Prostate gland (tissue), 2 donors: ENCODE measurements at regions not wholly inside any gene's neighbourhood (a gene's known extent, or its start where the extent isn't known, plus 50 kb on each side); places are given as distances from the start of the nearest gene placed in this dataset.
"Not testable (repeated sequence)": the region's sequence is repeated elsewhere in the genome, so short reads cannot be mapped to it uniquely, and the experiment has no call there.

Experiments
- DNase-seq: peaks from one replicate; pipeline ENCODE4 v3.0.0-alpha.2; 2019; ENCODE audit warnings: low spot score
- H3K27ac ChIP-seq, 2 donors: fragments of 200-600 bp; sonication (generic); 2 replicates each; pipeline ENCODE4 v1.5.1; 2017 to 2019
- H3K27me3 ChIP-seq: fragments of 200-600 bp; sonication (generic); replicated peaks from 2 replicates; pipeline ENCODE4 v1.5.1; 2019; ENCODE audit not compliant: insufficient read depth
- H3K36me3 ChIP-seq, 2 donors: fragments of 200-600 bp; sonication (generic); 1 replicate in 1 of 2; 2 replicates in 1 of 2; pipeline versions ENCODE4 v1.5.1 to v1.8.1; 2017 to 2019
- H3K4me1 ChIP-seq: fragments of 200-600 bp; sonication (generic); replicated peaks from 2 replicates; pipeline ENCODE4 v1.5.1; 2019
- H3K4me3 ChIP-seq, 2 donors: fragments of 200-600 bp; sonication (generic); 2 replicates each; pipeline ENCODE4 v1.5.1; 2017 to 2019
- H3K9me3 ChIP-seq: fragments of 200-600 bp; sonication (generic); 2 replicates; pipeline ENCODE4 v1.5.1; 2017
- CTCF ChIP-seq, 4 experiments: fragments of 200-600 bp in 2 of 4; fragments of 450-650 bp in 2 of 4; sonication (generic) in 2 of 4; IDR thresholded peaks; 1 replicate in 3 of 4; 2 replicates in 1 of 4; pipeline ENCODE4 v1.5.1; 2016 to 2019; ENCODE audit warnings: antibody characterized with exemption in 4 of 4, mild to moderate bottlenecking in 2 of 4, moderate library complexity in 2 of 4
- POLR2A ChIP-seq: fragments of 450-650 bp; IDR thresholded peaks from one replicate; pipeline ENCODE4 v1.6.1; 2016; ENCODE audit warnings: antibody characterized with exemption, mild to moderate bottlenecking
- POLR2AphosphoS5 ChIP-seq: sonication (generic); formaldehyde crosslinking; IDR thresholded peaks from one replicate; pipeline ENCODE4 v1.6.1; 2017; ENCODE audit warnings: antibody characterized with exemption
- WGBS: methylation state at CpG from one replicate; pipeline ENCODE4 v1.1.5; 2018; 5-methylcytosine and 5-hydroxymethylcytosine counted together
- intact Hi-C: fragments of 100-400 bp; cut with DNase I; formaldehyde crosslinking; loops from one replicate; pipeline ENCODE4 v1.14.2; 2022

GRCh38 chr5:18003784-18004183, 369.5 kb downstream of the TAF11L14 start:
- no peaks in the 10 kb centered on the region for H3K27me3 ChIP-seq
- TF ChIP-seq POLR2A = no peak
- H3K4me3 ChIP-seq = no peak overlapping the region
- intact Hi-C loops = no loop called here
- H3K36me3 ChIP-seq = no peaks in the 10 kb centered on the region
- H3K9me3 ChIP-seq = no peaks in the 10 kb centered on the region
- no peaks in the 10 kb centered on the region for H3K4me1 ChIP-seq
- H3K27ac ChIP-seq = no peak overlapping the region
- WGBS = 92% methylated on average over 2 of the region's 2 CpGs
- no peak for DNase-seq

DNA sequence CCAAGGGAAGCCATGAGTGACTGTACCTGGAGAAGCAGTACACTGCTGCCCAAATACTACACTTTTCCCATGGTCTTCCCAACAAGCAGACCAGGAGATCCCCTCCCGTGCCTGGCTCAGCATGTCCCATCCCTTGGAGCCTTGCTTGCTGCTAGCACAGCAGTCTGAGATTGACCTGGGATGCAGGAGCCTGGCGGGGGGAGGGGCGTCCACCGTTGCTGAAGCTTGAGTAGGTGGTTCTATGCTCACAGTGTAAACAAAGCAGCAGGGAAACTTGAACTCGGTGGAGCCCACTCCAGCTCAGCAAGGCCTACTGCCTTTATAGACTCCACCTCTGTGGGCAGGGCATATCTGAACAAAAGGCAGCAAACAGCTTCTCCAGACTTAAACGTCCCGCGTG, 372.0 kb downstream of the TAF11L14 start:
- 81% methylated on average over 8 of the region's 8 CpGs for WGBS
- H3K27ac ChIP-seq, H3K27me3 ChIP-seq, intact Hi-C loops, H3K9me3 ChIP-seq, DNase-seq, H3K4me1 ChIP-seq, H3K4me3 ChIP-seq, H3K36me3 ChIP-seq: not testable (repeated sequence)

- Histone ChIP-seq H3K27me3 (no peaks in the 10 kb centered on the region), H3K4me3 (no peak overlapping the region), H3K9me3 (no peaks in the 10 kb centered on the region), H3K4me1 (no peaks in the 10 kb centered on the region), H3K36me3 (no peaks in the 10 kb centered on the region), H3K27ac (no peak overlapping the region)
- no peak for DNase-seq
- TF ChIP-seq POLR2AphosphoS5 = no peak
- no peak for TF ChIP-seq CTCF (IDR thresholded peaks at IDR 0.05)
- no peak for TF ChIP-seq POLR2A
- intact Hi-C loops = no loop called here
These were observed 374.7 kb downstream of the TAF11L14 start for GRCh38 chr5:18008940-18009339.

DNA sequence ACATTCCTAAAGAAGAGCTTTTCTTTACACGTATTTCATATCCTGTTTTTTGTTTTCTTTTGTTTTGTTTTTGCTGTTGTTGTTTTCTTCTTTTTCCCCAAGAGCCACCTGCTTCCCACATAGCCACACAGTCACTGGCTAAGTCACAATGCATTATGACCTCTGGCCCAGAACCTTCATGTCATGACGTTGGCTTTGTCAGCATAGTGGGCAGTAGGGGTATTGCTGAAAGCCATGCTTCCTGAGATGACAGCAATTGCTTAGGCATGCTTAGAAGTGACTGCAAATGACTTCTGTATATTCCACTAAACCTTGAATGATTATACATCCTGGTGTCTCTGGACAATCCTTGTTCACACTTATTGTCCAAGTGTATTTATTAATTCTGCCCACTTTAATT, 375.8 kb downstream of the TAF11L14 start:
- Histone ChIP-seq H3K27ac (no peak overlapping the region), H3K36me3 (no peaks in the 10 kb centered on the region), H3K4me1 (no peaks in the 10 kb centered on the region), H3K4me3 (no peak overlapping the region), H3K27me3 (no peaks in the 10 kb centered on the region), H3K9me3 (no peaks in the 10 kb centered on the region)
- intact Hi-C loops = no loop called here
- DNase-seq = no peak
- TF ChIP-seq CTCF (IDR thresholded peaks at IDR 0.05) (no peak), POLR2AphosphoS5 (no peak), POLR2A (no peak)
- 49% methylated on average over 2 of the region's 2 CpGs for WGBS

DNA sequence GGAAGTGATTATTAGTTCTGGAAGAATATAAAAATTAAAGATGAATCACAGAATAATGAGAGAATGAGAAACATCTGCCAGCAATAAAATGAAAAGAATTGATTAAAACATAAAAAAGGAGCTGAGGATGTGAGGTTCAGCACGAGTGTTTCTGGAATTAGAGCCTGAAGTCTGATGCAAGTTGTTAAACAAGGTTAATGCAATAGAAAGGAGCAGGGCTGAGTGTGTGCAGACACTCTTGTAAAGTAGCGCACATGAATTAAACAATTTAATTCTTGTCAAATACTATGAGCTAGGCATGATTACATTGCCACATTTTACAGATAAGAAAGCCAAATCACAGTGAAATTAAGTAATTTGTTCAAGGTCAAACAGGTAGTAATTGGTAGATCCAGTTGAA, 384.2 kb downstream of the TAF11L14 start:
- H3K4me1 ChIP-seq = no peaks in the 10 kb centered on the region
- no peaks in the 10 kb centered on the region for H3K9me3 ChIP-seq
- TF ChIP-seq POLR2A = no peak
- TF ChIP-seq POLR2AphosphoS5 = no peak
- H3K4me3 ChIP-seq = no peak overlapping the region
- no peak for DNase-seq
- intact Hi-C loops = no loop called here
- no peaks in the 10 kb centered on the region for H3K36me3 ChIP-seq
- 48% methylated on average over 2 of the region's 2 CpGs for WGBS
- H3K27me3 ChIP-seq = no peaks in the 10 kb centered on the region
- no peak overlapping the region for H3K27ac ChIP-seq

DNA sequence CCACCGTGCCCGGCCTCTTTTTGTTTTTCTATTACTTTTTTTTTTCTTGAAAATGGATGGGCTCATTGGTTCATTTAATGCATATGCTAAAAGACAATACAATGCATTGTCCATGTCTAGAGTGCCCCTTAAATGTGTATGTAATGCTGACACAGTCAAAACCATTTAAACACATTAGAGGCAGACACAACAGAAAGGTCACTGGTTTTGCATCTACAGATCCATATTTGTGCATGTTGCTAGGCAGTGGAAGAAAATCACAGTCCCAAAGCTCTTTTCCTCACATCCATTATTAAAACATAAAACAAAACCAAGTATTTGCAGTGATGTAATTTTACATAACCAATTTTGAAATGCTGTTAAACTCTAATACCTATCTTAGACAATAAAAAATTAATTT, 389.0 kb downstream of the TAF11L14 start:
- intact Hi-C loops = no loop called here
- H3K27me3 ChIP-seq = no peaks in the 10 kb centered on the region
- no peak for TF ChIP-seq POLR2A
- no peak for TF ChIP-seq CTCF (IDR thresholded peaks at IDR 0.05)
- no peak for TF ChIP-seq POLR2AphosphoS5
- no peak overlapping the region for H3K4me3 ChIP-seq
- no peaks in the 10 kb centered on the region for H3K4me1 ChIP-seq
- no peaks in the 10 kb centered on the region for H3K9me3 ChIP-seq
- WGBS = 87% methylated on average over 2 of the region's 2 CpGs
- no peak for DNase-seq
- no peaks in the 10 kb centered on the region for H3K36me3 ChIP-seq
- H3K27ac ChIP-seq = no peak overlapping the region

DNA sequence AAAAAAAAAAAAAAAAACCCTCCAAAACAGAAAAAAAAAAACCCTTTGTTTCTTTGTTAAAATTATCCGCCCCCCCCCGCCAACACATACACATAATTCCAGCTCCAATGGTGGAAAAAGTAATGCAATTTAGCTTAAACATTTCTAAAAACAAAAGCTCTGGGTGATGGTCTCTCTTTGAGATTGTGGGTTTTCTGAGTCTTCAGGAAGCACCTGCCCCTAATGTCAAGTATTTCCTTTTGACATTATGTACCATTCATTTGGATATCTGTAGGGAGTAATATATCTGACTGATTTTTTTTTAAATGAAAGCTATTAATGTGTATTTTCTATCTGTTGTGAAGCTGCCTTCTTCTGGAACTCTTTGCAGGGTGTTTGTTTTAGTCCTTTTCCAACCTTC, 389.7 kb downstream of the TAF11L14 start:
- no peak overlapping the region for H3K27ac ChIP-seq
- no peak for DNase-seq
- 74% methylated on average over 2 of the region's 2 CpGs for WGBS
- intact Hi-C loops = no loop called here
- TF ChIP-seq POLR2A (no peak), CTCF (IDR thresholded peaks at IDR 0.05) (no peak), POLR2AphosphoS5 (no peak)
- no peaks in the 10 kb centered on the region for H3K4me1 ChIP-seq
- H3K27me3 ChIP-seq = no peaks in the 10 kb centered on the region
- H3K9me3 ChIP-seq = no peaks in the 10 kb centered on the region
- no peak overlapping the region for H3K4me3 ChIP-seq
- H3K36me3 ChIP-seq = no peaks in the 10 kb centered on the region
